HCT116 (cell line): ENCODE measurements at regions not wholly inside any gene's neighbourhood (a gene's known extent, or its start where the extent isn't known, plus 50 kb on each side); places are given as distances from the start of the nearest gene placed in this dataset.

Experiments used
- CEBPB ChIP-seq: IDR thresholded peaks from 2 replicates; pipeline ENCODE4 v1.6.1; 2012; ENCODE audit warnings: low read depth
- ELF1 ChIP-seq: IDR thresholded peaks from 2 replicates; pipeline ENCODE4 v1.6.1; 2012; ENCODE audit warnings: low read depth, borderline replicate concordance
- EZH2 ChIP-seq: fragments of 200-600 bp; sonication (generic); IDR thresholded peaks from 2 replicates; pipeline ENCODE4 v1.6.1; 2017; ENCODE audit warnings: antibody characterized with exemption, mixed run types
- EZH2phosphoT487 ChIP-seq: fragments of 200-600 bp; IDR thresholded peaks from 2 replicates; pipeline ENCODE4 v1.6.1; 2018; ENCODE audit warnings: antibody characterized with exemption, borderline replicate concordance
- POLR2A ChIP-seq: IDR thresholded peaks from 2 replicates; pipeline ENCODE4 v1.7.0; 2011; ENCODE audit warnings: borderline replicate concordance; ENCODE audit not compliant: insufficient read depth, insufficient read length; ENCODE audit errors: extremely low read depth
- RAD21 ChIP-seq: IDR thresholded peaks from 2 replicates; pipeline ENCODE4 v1.6.1; 2012; ENCODE audit warnings: low read depth, mild to moderate bottlenecking
- SIN3A ChIP-seq: IDR thresholded peaks from 2 replicates; pipeline ENCODE4 v1.6.1; 2012; ENCODE audit warnings: low read depth
- SP1 ChIP-seq: IDR thresholded peaks from 2 replicates; pipeline ENCODE4 v1.6.1; 2012; ENCODE audit warnings: low read depth
- TCF7L2 ChIP-seq: IDR thresholded peaks from 2 replicates; pipeline ENCODE4 v1.7.0; 2011; ENCODE audit warnings: borderline replicate concordance, inconsistent platforms; ENCODE audit not compliant: insufficient read depth, insufficient read length; ENCODE audit errors: extremely low read depth
- ZNF274 ChIP-seq: fragments of 200-500 bp; sonication (Bioruptor generic); IDR thresholded peaks from 2 replicates; pipeline ENCODE4 v1.6.1; 2014; ENCODE audit warnings: mild to moderate bottlenecking, low read depth, low read length, inconsistent platforms
- TF ChIP-seq, protein P1 (sequence below), 3 experiments: fragments of 200-600 bp in 1 of 3; sonication (generic) in 1 of 3; IDR thresholded peaks in 2 of 3; conservative IDR thresholded peaks in 1 of 3; 2 replicates each; pipeline ENCODE4 v1.5.1; 2012 to 2017; ENCODE audit warnings: low read depth in 2 of 3, low read length in 2 of 3, antibody characterized with exemption in 1 of 3, borderline replicate concordance in 1 of 3, control low read depth in 1 of 3, mild to moderate bottlenecking in 1 of 3, mixed read lengths in 1 of 3, mixed run types in 1 of 3, moderate library complexity in 1 of 3; ENCODE audit not compliant: insufficient read depth in 1 of 3
- TF ChIP-seq, protein P2 (sequence below): IDR thresholded peaks from 2 replicates; pipeline ENCODE4 v1.6.1; 2011; ENCODE audit warnings: mild to moderate bottlenecking, low read length, moderate library complexity; ENCODE audit not compliant: insufficient replicate concordance; ENCODE audit errors: extremely low read depth
- TF ChIP-seq, protein P3 (sequence below): IDR thresholded peaks from 2 replicates; pipeline ENCODE4 v1.6.1; 2012; ENCODE audit warnings: low read depth

DNA sequence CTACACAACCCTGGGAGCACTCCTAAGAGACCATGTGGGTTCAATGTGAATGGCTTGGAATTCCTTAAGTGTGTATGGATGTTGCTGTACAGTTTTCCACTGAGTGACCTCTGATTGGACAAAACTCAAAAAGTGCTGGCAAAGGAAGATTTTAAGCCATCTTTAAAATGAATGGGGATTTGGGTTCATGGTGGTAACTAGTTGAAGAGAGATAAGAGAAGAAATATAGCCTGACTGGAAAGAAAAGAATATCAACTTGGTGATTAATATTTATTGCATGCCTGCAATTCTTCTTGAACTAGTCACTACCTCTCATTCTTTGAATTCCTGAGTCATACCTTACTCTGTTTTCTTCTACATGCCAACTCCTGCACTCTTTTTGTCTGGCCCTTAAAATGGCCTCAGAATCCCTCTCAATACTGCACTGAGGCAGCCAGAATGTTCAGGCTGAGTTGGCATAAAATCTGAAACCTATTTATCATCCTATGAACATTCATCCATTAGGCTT, 124.7 kb downstream of the RPL22L1 start:
- TF ChIP-seq RAD21 (no peak), POLR2A (no peak), EZH2 (no peak), CEBPB (no peak), EZH2phosphoT487 (no peak), SP1 (peak; percentile 65), ZNF274 (no peak), ELF1 (no peak), SIN3A (peak; percentile 51; the same call in 1 of the 2 replicates), TCF7L2 (no peak)
- TF ChIP-seq, protein P1, sequence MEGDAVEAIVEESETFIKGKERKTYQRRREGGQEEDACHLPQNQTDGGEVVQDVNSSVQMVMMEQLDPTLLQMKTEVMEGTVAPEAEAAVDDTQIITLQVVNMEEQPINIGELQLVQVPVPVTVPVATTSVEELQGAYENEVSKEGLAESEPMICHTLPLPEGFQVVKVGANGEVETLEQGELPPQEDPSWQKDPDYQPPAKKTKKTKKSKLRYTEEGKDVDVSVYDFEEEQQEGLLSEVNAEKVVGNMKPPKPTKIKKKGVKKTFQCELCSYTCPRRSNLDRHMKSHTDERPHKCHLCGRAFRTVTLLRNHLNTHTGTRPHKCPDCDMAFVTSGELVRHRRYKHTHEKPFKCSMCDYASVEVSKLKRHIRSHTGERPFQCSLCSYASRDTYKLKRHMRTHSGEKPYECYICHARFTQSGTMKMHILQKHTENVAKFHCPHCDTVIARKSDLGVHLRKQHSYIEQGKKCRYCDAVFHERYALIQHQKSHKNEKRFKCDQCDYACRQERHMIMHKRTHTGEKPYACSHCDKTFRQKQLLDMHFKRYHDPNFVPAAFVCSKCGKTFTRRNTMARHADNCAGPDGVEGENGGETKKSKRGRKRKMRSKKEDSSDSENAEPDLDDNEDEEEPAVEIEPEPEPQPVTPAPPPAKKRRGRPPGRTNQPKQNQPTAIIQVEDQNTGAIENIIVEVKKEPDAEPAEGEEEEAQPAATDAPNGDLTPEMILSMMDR (IDR thresholded peaks at IDR 0.05 in 2 of 3, conservative IDR thresholded peaks at IDR 0.05 in 1 of 3; ENCODE audit: borderline replicate concordance in 1 of 3, insufficient read depth in 1 of 3, low read depth in 2 of 3, low read length in 2 of 3), result no peak
- TF ChIP-seq, protein P2, sequence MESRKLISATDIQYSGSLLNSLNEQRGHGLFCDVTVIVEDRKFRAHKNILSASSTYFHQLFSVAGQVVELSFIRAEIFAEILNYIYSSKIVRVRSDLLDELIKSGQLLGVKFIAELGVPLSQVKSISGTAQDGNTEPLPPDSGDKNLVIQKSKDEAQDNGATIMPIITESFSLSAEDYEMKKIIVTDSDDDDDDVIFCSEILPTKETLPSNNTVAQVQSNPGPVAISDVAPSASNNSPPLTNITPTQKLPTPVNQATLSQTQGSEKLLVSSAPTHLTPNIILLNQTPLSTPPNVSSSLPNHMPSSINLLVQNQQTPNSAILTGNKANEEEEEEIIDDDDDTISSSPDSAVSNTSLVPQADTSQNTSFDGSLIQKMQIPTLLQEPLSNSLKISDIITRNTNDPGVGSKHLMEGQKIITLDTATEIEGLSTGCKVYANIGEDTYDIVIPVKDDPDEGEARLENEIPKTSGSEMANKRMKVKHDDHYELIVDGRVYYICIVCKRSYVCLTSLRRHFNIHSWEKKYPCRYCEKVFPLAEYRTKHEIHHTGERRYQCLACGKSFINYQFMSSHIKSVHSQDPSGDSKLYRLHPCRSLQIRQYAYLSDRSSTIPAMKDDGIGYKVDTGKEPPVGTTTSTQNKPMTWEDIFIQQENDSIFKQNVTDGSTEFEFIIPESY, result no peak
- TF ChIP-seq, protein P3, sequence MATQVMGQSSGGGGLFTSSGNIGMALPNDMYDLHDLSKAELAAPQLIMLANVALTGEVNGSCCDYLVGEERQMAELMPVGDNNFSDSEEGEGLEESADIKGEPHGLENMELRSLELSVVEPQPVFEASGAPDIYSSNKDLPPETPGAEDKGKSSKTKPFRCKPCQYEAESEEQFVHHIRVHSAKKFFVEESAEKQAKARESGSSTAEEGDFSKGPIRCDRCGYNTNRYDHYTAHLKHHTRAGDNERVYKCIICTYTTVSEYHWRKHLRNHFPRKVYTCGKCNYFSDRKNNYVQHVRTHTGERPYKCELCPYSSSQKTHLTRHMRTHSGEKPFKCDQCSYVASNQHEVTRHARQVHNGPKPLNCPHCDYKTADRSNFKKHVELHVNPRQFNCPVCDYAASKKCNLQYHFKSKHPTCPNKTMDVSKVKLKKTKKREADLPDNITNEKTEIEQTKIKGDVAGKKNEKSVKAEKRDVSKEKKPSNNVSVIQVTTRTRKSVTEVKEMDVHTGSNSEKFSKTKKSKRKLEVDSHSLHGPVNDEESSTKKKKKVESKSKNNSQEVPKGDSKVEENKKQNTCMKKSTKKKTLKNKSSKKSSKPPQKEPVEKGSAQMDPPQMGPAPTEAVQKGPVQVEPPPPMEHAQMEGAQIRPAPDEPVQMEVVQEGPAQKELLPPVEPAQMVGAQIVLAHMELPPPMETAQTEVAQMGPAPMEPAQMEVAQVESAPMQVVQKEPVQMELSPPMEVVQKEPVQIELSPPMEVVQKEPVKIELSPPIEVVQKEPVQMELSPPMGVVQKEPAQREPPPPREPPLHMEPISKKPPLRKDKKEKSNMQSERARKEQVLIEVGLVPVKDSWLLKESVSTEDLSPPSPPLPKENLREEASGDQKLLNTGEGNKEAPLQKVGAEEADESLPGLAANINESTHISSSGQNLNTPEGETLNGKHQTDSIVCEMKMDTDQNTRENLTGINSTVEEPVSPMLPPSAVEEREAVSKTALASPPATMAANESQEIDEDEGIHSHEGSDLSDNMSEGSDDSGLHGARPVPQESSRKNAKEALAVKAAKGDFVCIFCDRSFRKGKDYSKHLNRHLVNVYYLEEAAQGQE, result no peak
